GM12874 (cell line): ENCODE measurements at regions not wholly inside any gene's neighbourhood (a gene's known extent, or its start where the extent isn't known, plus 50 kb on each side); places are given as distances from the start of the nearest gene placed in this dataset.

Experiments
- TF ChIP-seq, protein P1 (sequence below): IDR thresholded peaks from 2 replicates; pipeline ENCODE4 v1.5.1; 2011; ENCODE audit warnings: low read depth, mild to moderate bottlenecking, control low read depth, low read length, moderate library complexity; ENCODE audit not compliant: insufficient read depth

DNA sequence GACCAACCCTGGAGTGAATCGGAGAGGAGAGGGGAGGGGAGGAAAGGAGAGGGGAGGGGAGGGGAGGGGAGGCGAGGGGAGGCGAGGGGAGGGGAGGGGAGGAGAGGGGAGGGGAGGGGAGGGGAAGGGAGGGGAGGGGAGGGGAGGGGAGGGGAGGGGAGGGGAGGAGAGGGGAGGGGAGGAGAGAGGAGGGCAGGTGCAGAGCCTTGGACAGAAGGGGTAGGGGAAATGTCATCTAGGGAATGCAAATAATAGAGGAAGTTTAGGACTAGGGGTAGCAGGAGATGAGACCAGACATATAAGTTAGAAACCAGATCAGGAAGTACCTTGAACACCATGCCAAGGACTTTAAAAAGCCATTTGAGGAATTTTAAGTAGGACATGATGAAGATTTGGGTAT is 119.8 kb downstream of the RBFOX3 start:
- TF ChIP-seq, protein P1, sequence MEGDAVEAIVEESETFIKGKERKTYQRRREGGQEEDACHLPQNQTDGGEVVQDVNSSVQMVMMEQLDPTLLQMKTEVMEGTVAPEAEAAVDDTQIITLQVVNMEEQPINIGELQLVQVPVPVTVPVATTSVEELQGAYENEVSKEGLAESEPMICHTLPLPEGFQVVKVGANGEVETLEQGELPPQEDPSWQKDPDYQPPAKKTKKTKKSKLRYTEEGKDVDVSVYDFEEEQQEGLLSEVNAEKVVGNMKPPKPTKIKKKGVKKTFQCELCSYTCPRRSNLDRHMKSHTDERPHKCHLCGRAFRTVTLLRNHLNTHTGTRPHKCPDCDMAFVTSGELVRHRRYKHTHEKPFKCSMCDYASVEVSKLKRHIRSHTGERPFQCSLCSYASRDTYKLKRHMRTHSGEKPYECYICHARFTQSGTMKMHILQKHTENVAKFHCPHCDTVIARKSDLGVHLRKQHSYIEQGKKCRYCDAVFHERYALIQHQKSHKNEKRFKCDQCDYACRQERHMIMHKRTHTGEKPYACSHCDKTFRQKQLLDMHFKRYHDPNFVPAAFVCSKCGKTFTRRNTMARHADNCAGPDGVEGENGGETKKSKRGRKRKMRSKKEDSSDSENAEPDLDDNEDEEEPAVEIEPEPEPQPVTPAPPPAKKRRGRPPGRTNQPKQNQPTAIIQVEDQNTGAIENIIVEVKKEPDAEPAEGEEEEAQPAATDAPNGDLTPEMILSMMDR, result no peak

DNA sequence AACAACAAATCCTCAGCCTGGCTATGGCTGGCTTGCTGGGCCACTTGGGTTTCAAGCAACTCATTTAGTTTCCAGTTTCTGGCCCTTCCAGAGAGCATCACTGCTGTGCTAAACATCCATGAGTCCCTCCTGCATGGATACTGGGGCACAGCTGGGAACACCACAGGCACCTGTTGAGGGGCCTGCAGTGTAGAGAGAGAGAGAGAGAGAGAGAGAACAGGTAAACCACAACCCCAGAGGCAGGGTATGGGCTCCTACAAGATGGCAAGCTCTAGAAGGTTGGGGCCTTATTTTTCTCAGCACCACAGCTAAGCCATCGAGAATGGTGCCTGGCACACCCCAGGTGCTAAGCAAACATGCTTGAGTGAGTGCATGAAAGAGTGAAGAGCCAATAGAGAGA is 120.3 kb downstream of the RBFOX3 start:
- TF ChIP-seq, protein P1, result no peak

DNA sequence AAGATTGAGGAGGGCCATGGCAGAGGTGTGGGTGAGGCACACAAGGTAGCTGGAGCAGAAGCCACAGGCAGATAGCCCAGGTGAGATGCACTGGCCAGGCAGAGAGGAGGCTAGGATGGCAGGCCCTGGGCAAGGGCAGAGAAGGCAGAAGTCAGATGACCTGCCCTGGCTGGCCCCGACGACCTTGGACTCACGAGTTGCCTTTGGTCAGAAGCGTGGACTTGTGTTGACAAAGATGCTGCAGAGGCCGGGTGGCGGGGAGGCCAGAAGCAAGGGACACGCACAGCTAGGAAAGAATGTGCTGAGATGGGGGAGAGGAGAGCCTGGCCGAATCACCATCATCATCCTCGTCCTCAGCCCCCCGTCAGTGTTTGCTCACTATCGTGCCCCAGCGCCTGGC is 123.7 kb downstream of the RBFOX3 start:
- TF ChIP-seq, protein P1, result no peak

- TF ChIP-seq, protein P1, result no peak
Observed at GRCh38 chr17:79485991-79486390, 124.9 kb downstream of the RBFOX3 start.

- TF ChIP-seq, protein P1, result no peak
Observed at GRCh38 chr17:79485419-79485985, 125.3 kb downstream of the RBFOX3 start.

DNA sequence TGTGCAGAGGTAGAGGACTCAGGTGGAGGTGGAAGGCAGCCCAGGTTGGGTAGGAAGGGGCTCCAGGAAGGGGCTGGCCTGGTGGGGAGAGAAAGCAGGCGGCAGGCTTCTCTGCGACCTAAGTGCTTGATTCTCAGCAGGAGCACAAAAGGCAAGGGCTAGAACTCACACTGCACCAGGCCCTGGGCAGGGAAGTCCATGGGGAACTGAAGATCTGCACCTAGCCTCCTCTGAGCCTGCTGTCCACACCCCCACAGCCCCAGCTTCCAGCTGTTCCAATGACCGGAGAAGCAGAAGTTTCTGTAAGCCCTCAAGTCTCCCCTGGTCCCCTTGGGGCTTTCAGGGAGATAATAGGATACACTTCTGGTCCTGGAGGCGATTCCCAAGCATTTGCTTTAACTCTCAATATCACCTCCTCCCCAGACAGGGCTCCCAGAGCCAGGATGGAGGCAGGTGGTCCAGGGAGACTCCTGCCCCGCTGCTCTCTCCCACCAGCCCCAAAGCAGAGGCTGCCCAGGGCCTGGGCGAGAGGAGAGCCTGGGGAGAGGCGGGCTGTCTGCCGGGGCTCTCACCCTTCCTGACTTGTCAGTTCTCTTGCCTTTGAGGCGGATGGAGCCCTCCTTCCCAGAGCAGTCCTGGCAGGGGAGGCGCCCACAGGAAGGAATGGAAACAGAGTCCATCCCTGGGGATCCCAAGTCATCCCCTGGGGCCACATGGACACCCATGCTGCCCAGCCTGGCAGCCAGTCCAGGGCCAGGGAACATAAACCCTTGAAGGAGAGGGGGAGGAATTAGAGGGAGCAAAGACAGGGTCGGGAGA is 126.0 kb downstream of the RBFOX3 start:
- TF ChIP-seq, protein P1, result no peak

DNA sequence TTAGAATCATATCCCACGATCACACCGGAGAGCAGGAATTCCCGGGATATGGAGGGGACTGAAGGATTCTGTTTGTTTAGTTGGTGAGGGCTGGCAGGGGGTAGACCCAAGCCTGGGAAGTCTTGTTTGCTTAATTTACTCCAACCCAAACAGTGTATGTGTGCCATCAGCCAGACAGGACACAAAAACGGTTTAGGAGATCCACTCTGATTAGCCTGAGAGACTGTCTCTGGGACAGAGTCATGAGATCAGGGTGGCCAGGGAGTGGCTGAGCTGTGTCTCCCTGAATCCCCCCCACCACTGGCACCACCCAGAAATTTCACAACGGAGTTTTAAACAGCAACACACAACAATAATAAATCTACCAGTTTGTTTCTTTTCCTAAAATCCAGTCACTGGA is 127.0 kb downstream of the RBFOX3 start:
- TF ChIP-seq, protein P1, result no peak
